Middle frontal gyrus (tissue), 1 donor: ENCODE measurements at regions not wholly inside any gene's neighbourhood (a gene's known extent, or its start where the extent isn't known, plus 50 kb on each side); places are given as distances from the start of the nearest gene placed in this dataset.
A peak's percentile ranks its signal among the peaks of the same experiment; 100 is the strongest.

Experiments
- DNase-seq: peaks from one replicate; pipeline ENCODE4 v3.0.0-alpha.2; 2015; ENCODE audit warnings: low spot score; ENCODE audit errors: extremely low spot score

GRCh38 chr1:17904290-17904689 lies 149.2 kb downstream of the ACTL8 start:
- no peak for DNase-seq

DNA sequence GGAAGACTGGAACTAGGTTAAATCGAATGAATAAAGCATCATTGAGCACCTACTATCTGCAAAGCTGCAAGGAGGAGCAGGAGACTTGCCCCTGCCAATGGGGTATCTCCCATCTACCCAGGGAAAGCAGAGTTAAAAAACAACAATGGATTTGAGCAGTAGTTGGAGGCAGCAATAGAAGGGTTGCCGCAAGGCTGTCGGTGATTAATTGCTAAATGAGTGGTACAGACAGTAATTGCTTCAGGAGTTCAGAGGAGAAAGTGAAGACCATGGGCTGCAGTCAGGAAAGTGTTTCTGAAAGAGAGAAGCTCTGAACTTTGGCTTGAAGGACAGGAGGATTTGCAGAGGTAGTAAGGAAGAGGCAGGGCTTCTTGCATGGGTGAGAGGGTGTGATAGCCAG lies 152.9 kb downstream of the ACTL8 start:
- DNase-seq = no peak

DNA sequence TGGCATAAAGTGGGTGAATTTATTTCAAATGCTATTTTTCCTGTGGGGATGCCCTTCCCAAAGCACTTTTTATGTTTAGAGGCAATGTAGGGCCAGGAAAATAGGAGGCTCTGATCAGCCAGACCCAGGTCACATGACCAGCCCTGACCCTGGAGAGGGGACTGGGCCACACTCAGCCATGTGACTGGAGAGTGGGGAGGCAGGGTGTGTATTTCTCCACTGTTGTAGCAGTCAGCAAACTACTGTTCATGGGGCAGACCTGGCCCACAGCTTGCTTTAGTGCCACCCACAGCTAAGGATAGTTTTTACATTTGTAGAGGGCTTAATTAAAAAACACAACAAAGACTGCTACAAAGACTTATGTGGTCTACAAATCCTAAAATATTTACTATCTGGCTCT lies 153.8 kb downstream of the ACTL8 start:
- DNase-seq = no peak

DNA sequence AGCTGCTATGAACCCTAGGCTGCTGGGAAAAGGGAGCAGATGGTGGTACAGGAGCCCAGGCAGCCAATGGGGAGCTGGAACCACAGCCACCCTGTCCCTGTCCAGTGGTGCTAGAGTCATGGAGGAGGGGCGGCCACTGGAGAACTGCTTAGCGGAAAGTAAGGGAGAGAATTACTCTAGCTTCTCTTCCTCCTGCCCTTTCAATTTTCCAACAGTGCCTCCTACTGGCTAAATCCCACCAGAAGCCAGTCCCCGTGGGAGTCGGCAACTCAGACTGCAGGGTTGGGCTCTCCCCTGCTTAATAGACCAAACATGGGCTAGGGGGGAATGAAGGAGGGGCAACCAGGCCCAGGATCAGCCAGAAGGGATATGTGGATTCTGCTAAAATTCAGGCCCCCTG lies 154.5 kb downstream of the ACTL8 start:
- no peak for DNase-seq

DNA sequence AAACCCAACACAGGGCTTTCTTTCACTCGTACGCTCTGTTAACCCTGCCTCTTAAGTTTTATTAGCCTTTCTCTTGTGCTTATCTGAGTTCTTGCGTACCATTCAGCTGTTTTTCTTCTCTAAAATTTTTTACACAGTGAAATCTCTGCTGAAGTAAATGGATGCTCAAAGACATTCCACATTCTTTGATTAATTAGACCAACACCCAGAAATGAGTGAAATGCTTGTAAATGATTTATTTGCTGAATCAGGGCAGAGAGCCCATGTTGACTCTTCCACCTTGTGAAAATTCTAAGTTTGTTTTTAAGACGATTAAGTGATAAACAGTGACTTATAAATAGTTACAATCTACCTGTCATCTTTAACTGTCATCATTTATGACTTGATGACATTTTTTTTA lies 156.7 kb downstream of the ACTL8 start:
- DNase-seq = no peak

DNA sequence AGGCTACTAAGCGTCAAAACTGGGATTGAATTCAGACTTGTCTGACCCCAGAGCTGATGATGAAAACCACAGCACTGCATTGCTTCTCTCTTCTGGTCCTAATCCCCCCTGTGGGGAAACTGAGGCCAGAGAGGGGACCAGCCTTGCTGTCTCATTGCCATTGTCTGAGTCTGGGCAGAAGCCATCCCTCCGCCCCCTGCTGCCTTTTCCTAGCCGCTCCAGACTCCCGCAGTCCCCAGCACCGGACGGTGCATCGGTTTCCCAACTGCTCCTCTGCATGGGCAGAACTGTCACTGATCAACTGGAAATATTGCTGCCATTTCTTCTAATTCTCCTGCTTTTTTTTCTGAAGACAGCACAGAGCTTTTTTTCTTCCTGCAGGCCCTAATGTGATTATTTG lies 157.4 kb downstream of the ACTL8 start:
- DNase-seq = no peak

GRCh38 chr1:17913326-17914115 lies 158.4 kb downstream of the ACTL8 start:
- DNase-seq = no peak

DNA sequence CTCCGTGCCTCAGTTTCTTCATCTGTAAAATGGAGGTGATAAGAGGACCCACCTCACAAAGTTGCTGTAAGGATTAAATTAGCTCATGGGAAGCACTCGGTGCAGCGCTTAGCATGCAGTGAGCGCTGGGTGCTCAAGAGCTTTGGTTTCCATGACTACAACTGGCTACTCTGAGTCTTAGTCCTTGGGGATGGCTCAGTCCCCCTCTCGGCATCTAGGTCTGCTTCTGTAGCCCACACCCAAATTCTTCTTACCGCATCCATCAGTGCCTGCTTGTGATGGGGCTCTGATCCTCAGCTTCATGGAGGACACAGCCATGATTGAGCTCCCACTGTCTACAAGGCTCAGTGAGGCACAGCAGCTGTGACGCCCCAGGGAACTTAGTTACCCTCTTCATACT lies 159.0 kb downstream of the ACTL8 start:
- no peak for DNase-seq

DNA sequence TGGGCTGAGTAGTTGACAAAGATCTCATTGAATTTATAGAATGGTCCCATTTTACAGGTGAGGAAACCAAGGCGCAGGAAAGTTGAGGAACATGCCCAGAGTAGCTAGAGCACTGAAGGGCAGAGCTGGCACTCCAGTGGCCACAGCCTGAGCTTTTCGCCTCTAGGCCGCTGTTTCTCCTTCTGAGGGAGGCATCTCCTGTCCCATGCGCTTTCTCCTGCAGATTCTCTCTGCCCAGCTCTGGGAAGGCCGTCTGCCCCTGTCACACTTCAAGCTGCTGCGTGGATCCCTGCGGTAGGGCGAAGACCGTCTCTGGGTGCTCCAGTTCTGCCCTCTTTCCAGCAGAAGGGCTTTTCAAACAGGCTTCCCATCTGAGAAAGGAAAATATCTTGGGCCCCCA lies 159.9 kb downstream of the ACTL8 start:
- DNase-seq = no peak

GRCh38 chr1:17915511-17916197 lies 160.5 kb downstream of the ACTL8 start:
- DNase-seq = no peak

DNA sequence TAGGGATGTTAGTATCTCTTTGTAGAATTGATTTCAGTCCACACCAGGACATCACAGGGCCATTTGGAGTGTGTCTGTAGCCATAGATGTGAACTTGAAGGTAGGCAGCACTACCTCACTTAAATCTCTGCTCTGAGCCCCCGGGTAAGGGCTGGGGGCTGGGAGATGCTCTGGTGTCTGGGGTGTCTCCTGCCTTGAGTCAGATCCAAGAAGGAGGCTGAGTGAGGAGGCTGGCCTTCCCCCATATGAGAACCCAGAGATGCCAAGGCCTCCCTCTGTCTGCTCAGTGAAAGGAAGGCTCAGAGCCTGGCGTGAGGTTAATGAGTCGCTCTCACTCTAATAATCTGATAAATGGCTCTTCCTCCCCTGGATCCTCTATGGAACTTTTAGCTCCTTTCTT lies 161.6 kb downstream of the ACTL8 start:
- no peak for DNase-seq

GRCh38 chr1:17919525-17920439 lies 164.6 kb downstream of the ACTL8 start:
- no peak for DNase-seq

GRCh38 chr1:17920881-17921640 lies 165.9 kb downstream of the ACTL8 start:
- peak; percentile 66 for DNase-seq

DNA sequence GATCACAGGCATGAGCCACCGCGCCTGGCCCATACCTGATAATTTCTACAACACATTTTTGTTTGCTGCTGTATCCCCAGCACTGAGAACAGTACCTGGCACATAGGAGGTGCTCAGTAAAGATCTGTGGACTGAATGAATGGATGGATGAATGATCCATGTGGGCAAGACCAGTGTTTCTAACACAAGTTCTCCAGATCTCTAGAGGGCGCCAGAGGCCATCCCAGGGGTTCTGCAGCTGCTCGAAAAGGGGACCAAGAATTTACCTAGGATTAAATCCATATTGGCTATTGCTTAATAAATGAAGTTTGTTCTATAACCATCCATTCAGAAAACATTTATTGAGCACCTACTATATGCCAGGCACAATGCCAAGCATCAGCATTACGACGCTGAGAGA lies 167.7 kb downstream of the ACTL8 start:
- DNase-seq = peak; percentile 52

GRCh38 chr1:17923666-17924065 lies 168.5 kb downstream of the ACTL8 start:
- peak; percentile 14 for DNase-seq

- DNase-seq = no peak
Observed at GRCh38 chr1:17924578-17924977, 169.4 kb downstream of the ACTL8 start.

DNA sequence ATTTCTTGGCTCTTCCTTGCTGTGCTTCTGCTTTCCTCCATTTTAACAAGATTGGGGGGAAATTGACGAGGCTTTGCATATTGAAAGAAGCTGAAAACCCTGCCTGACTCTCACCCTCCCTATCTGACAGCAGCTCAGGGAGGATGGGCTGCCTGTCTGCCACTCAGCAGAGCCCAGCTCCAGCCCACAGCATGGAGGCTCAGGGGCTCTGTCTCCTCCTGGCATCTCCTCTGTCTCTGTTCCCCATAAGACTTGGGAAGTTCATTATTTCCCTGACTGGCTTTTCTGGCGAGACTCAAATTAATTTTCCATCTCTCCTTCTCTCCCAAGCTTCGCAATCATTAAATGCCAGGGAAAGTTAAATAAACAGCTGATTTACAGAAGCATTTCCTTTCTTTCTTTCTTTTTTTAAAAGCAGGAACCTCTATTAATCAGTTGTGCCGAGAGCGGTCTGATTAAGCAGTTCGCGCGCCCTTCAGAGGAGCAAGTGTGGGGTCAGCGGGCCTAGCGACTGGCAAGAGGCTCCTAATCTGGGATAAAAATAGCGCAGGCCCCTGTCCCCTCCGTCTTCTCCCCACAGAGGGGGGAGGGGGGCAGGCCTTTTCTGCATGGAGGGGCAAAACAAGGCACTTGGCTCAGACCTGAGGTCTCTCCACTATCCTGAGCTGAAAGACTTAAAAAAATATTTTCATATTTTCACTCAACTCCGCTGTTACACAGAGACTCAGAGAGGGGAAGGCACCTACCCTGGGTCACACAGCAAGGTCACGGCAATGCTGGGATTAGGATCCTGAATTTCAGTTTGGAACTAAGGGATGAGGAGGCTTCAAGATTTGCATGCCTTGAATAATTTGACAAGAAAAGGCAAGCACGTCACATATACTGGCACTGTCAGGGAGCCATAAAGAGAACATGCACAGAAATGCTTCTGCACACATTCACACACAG lies 170.4 kb downstream of the ACTL8 start:
- no peak for DNase-seq

- no peak for DNase-seq
Observed at GRCh38 chr1:17926906-17927305, 171.8 kb downstream of the ACTL8 start.

- DNase-seq = no peak
Observed at GRCh38 chr1:17927952-17928351, 172.8 kb downstream of the ACTL8 start.

GRCh38 chr1:17929224-17929623 lies 174.1 kb downstream of the ACTL8 start:
- no peak for DNase-seq
